Smooth muscle cell (in vitro differentiated cells): ENCODE measurements at regions not wholly inside any gene's neighbourhood (a gene's known extent, or its start where the extent isn't known, plus 50 kb on each side); places are given as distances from the start of the nearest gene placed in this dataset.

Experiments
- DNase-seq: peaks from one replicate; lab custom pipeline; 2025; ENCODE audit not compliant: unreplicated experiment; lab: John Stamatoyannopoulos, UW
- H2AFZ ChIP-seq: fragments of 200-600 bp; sonication (generic); 2 replicates; pipeline ENCODE4 v1.6.0; 2016; ENCODE audit warnings: antibody characterized with exemption, low read depth, mild to moderate bottlenecking
- H3F3A ChIP-seq: fragments of 200-600 bp; sonication (generic); 2 replicates; pipeline ENCODE4 v1.6.0; 2017; ENCODE audit warnings: antibody characterized with exemption, low read depth
- H3K27ac ChIP-seq: fragments of 200-600 bp; sonication (generic); 2 replicates; pipeline ENCODE4 v1.5.1; 2016; ENCODE audit warnings: low read depth, mild to moderate bottlenecking
- H3K27me3 ChIP-seq: fragments of 200-600 bp; sonication (generic); 2 replicates; pipeline ENCODE4 v1.6.1; 2016; ENCODE audit warnings: low read depth, mild to moderate bottlenecking
- H3K36me3 ChIP-seq: fragments of 200-600 bp; sonication (generic); 2 replicates; pipeline ENCODE4 v1.5.1; 2016; ENCODE audit warnings: low read depth
- H3K4me1 ChIP-seq: fragments of 200-600 bp; sonication (generic); 2 replicates; pipeline ENCODE4 v1.5.1; 2016; ENCODE audit warnings: low read depth
- H3K4me2 ChIP-seq: fragments of 200-600 bp; sonication (generic); 2 replicates; pipeline ENCODE4 v1.6.0; 2016; ENCODE audit warnings: mild to moderate bottlenecking
- H3K4me3 ChIP-seq: fragments of 200-600 bp; sonication (generic); 2 replicates; pipeline ENCODE4 v1.5.1; 2016; ENCODE audit warnings: mild to moderate bottlenecking
- H3K79me2 ChIP-seq: fragments of 200-600 bp; sonication (generic); 2 replicates; pipeline ENCODE4 v1.6.0; 2016; ENCODE audit warnings: low read depth, mild to moderate bottlenecking
- H3K9ac ChIP-seq: fragments of 200-600 bp; sonication (generic); 2 replicates; pipeline ENCODE4 v1.6.0; 2016; ENCODE audit warnings: low read depth
- H3K9me3 ChIP-seq: fragments of 200-600 bp; sonication (generic); replicated peaks from 2 replicates; pipeline ENCODE4 v1.5.1; 2016; ENCODE audit warnings: low read depth
- H4K20me1 ChIP-seq: fragments of 200-600 bp; sonication (generic); 2 replicates; pipeline ENCODE4 v1.6.0; 2016; ENCODE audit warnings: low read depth
- WGBS: methylation state at CpG from one replicate; pipeline ENCODE4 v1.1.7; 2016; ENCODE audit warnings: low lambda C conversion rate; 5-methylcytosine and 5-hydroxymethylcytosine counted together
- TF ChIP-seq, protein P1 (sequence below): fragments of 200-600 bp; sonication (generic); IDR thresholded peaks from 2 replicates; pipeline ENCODE4 v1.5.1; 2017; ENCODE audit warnings: borderline replicate concordance, mild to moderate bottlenecking, antibody characterized with exemption; ENCODE audit not compliant: insufficient read depth, poor library complexity, severe bottlenecking

- Histone ChIP-seq H4K20me1 (no peaks in the 10 kb centered on the region), H3F3A (no peaks in the 10 kb centered on the region), H3K27me3 (no peaks in the 10 kb centered on the region), H3K27ac (no peak overlapping the region), H3K4me3 (no peak overlapping the region), H3K4me1 (no peaks in the 10 kb centered on the region), H2AFZ (no peak overlapping the region), H3K4me2 (no peak overlapping the region), H3K79me2 (no peaks in the 10 kb centered on the region), H3K36me3 (no peaks in the 10 kb centered on the region), H3K9ac (no peak overlapping the region), H3K9me3 (no peaks in the 10 kb centered on the region)
- TF ChIP-seq, protein P1, sequence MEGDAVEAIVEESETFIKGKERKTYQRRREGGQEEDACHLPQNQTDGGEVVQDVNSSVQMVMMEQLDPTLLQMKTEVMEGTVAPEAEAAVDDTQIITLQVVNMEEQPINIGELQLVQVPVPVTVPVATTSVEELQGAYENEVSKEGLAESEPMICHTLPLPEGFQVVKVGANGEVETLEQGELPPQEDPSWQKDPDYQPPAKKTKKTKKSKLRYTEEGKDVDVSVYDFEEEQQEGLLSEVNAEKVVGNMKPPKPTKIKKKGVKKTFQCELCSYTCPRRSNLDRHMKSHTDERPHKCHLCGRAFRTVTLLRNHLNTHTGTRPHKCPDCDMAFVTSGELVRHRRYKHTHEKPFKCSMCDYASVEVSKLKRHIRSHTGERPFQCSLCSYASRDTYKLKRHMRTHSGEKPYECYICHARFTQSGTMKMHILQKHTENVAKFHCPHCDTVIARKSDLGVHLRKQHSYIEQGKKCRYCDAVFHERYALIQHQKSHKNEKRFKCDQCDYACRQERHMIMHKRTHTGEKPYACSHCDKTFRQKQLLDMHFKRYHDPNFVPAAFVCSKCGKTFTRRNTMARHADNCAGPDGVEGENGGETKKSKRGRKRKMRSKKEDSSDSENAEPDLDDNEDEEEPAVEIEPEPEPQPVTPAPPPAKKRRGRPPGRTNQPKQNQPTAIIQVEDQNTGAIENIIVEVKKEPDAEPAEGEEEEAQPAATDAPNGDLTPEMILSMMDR, result no peak
- WGBS, result 89% methylated on average over 2 of the region's 2 CpGs
- DNase-seq, result no peak
Observed at GRCh38 chr5:163790497-163790896, 285.1 kb downstream of the MAT2B start.

- Histone ChIP-seq H3K27me3 (no peaks in the 10 kb centered on the region), H3K27ac (no peak overlapping the region), H3K4me1 (no peaks in the 10 kb centered on the region), H2AFZ (no peak overlapping the region), H3K79me2 (no peaks in the 10 kb centered on the region), H3K4me2 (no peak overlapping the region), H3K9me3 (no peaks in the 10 kb centered on the region), H3K9ac (no peak overlapping the region), H3K36me3 (no peaks in the 10 kb centered on the region), H3F3A (no peaks in the 10 kb centered on the region), H3K4me3 (no peak overlapping the region), H4K20me1 (no peaks in the 10 kb centered on the region)
- TF ChIP-seq, protein P1, result no peak
- DNase-seq, result no peak
- 84% methylated on average over 2 of the region's 2 CpGs for WGBS
Observed at GRCh38 chr5:163794993-163795392, 289.6 kb downstream of the MAT2B start.

DNA sequence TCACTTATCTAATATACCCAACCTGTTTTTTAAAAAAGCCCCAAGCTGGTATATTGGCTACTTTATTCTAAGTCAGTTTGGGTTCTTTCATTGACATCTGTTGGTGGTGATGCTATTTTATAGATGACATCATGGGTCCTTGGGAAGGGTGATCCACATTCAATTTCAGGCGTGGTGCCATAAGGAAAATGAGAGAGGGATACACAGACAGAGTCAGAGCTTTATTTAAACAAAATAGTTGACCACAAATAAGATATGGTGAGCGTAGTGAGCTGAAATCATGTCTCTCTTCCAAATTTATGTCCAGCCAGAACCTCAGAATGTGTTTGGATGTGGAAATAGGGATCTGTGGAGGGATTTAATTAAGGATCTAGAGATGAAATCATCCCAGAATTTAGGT lies 302.4 kb downstream of the MAT2B start:
- H3K4me1 ChIP-seq, result no peaks in the 10 kb centered on the region
- H3K4me3 ChIP-seq, result no peak overlapping the region
- no peak overlapping the region for H2AFZ ChIP-seq
- no peaks in the 10 kb centered on the region for H4K20me1 ChIP-seq
- no peaks in the 10 kb centered on the region for H3K9me3 ChIP-seq
- no peak for DNase-seq
- H3K27ac ChIP-seq, result no peak overlapping the region
- TF ChIP-seq, protein P1, result no peak
- no peaks in the 10 kb centered on the region for H3F3A ChIP-seq
- H3K27me3 ChIP-seq, result no peaks in the 10 kb centered on the region
- no peak overlapping the region for H3K4me2 ChIP-seq
- WGBS, result 51% methylated on average over 2 of the region's 2 CpGs
- no peak overlapping the region for H3K9ac ChIP-seq
- no peaks in the 10 kb centered on the region for H3K36me3 ChIP-seq
- H3K79me2 ChIP-seq, result no peaks in the 10 kb centered on the region

DNA sequence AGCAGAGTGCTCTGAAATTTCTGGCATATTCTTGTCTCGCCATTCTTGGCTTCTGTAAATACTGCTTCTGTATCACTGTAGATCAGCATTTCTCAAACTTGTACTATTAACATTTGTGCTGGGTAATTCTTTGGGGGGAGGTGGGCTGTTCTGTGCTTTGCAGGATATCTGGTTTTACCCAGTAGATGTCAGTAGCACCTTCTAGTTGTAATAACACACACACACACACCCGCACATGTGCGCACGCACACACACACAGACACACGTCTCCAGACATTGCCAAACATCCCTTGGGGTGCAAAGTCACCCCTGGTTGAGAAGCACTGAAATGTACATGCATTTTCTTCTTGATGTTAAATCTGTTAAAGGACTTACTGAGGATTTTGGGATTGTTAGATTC lies 304.1 kb downstream of the MAT2B start:
- H3K27ac ChIP-seq, result no peak overlapping the region
- H3K27me3 ChIP-seq, result no peaks in the 10 kb centered on the region
- TF ChIP-seq, protein P1, result no peak
- no peak overlapping the region for H3K9ac ChIP-seq
- no peaks in the 10 kb centered on the region for H3K36me3 ChIP-seq
- no peaks in the 10 kb centered on the region for H3K79me2 ChIP-seq
- DNase-seq, result no peak
- no peaks in the 10 kb centered on the region for H3K9me3 ChIP-seq
- H3F3A ChIP-seq, result no peaks in the 10 kb centered on the region
- no peak overlapping the region for H3K4me2 ChIP-seq
- H3K4me1 ChIP-seq, result no peaks in the 10 kb centered on the region
- WGBS, result 75% methylated on average over 5 of the region's 5 CpGs
- no peaks in the 10 kb centered on the region for H4K20me1 ChIP-seq
- no peak overlapping the region for H3K4me3 ChIP-seq
- no peak overlapping the region for H2AFZ ChIP-seq
